GM19467 (cell line): ENCODE measurements at regions not wholly inside any gene's neighbourhood (a gene's known extent, or its start where the extent isn't known, plus 50 kb on each side); places are given as distances from the start of the nearest gene placed in this dataset.

Source experiments
- ATAC-seq: cut with Tn5 transposase; IDR thresholded peaks from one replicate; pipeline ENCODE4 v1.9.1; 2021; ENCODE audit warnings: mild to moderate bottlenecking, moderate library complexity; ENCODE audit not compliant: unreplicated experiment

GRCh38 chr5:125263356-125263755 lies 516.9 kb upstream of the ZNF608 start:
- ATAC-seq, result no peak

- ATAC-seq, result no peak
Observed at GRCh38 chr5:125266106-125266505, 519.7 kb upstream of the ZNF608 start.

GRCh38 chr5:125267636-125268248 lies 521.3 kb upstream of the ZNF608 start:
- no peak for ATAC-seq

- ATAC-seq, result no peak
Observed at GRCh38 chr5:125269926-125270325, 523.5 kb upstream of the ZNF608 start.

GRCh38 chr5:125272357-125272756 lies 525.9 kb upstream of the ZNF608 start:
- no peak for ATAC-seq

- ATAC-seq, result no peak
Observed at GRCh38 chr5:125274211-125274610, 527.8 kb upstream of the ZNF608 start.

GRCh38 chr5:125274938-125275724 lies 528.7 kb upstream of the ZNF608 start:
- ATAC-seq, result no peak

- ATAC-seq, result no peak
Observed at GRCh38 chr5:125275725-125276090, 529.3 kb upstream of the ZNF608 start.

- ATAC-seq, result no peak
Observed at GRCh38 chr5:125276096-125276495, 529.7 kb upstream of the ZNF608 start.

- ATAC-seq, result no peak
Observed at GRCh38 chr5:125277494-125278154, 531.2 kb upstream of the ZNF608 start.

- ATAC-seq, result no peak
Observed at GRCh38 chr5:125278711-125279110, 532.3 kb upstream of the ZNF608 start.

GRCh38 chr5:125281667-125282066 lies 535.2 kb upstream of the ZNF608 start:
- ATAC-seq, result no peak

- no peak for ATAC-seq
Observed at GRCh38 chr5:125283372-125283771, 536.9 kb upstream of the ZNF608 start.

GRCh38 chr5:125286271-125286670 lies 539.8 kb upstream of the ZNF608 start:
- no peak for ATAC-seq

GRCh38 chr5:125289606-125290005 lies 543.2 kb upstream of the ZNF608 start:
- ATAC-seq, result no peak

GRCh38 chr5:125290935-125291334 lies 544.5 kb upstream of the ZNF608 start:
- no peak for ATAC-seq

- no peak for ATAC-seq
Observed at GRCh38 chr5:125291447-125291846, 545.0 kb upstream of the ZNF608 start.

GRCh38 chr5:125293223-125293622 lies 546.8 kb upstream of the ZNF608 start:
- no peak for ATAC-seq

GRCh38 chr5:125293726-125294125 lies 547.3 kb upstream of the ZNF608 start:
- no peak for ATAC-seq

GRCh38 chr5:125294844-125295243 lies 548.4 kb upstream of the ZNF608 start:
- no peak for ATAC-seq

- no peak for ATAC-seq
Observed at GRCh38 chr5:125295405-125295872, 549.0 kb upstream of the ZNF608 start.

GRCh38 chr5:125298258-125298657 lies 551.8 kb upstream of the ZNF608 start:
- ATAC-seq, result no peak
